ENCODE measurements at regions not wholly inside any gene's neighbourhood (a gene's known extent, or its start where the extent isn't known, plus 50 kb on each side); places are given as distances from the start of the nearest gene placed in this dataset.

DNA sequence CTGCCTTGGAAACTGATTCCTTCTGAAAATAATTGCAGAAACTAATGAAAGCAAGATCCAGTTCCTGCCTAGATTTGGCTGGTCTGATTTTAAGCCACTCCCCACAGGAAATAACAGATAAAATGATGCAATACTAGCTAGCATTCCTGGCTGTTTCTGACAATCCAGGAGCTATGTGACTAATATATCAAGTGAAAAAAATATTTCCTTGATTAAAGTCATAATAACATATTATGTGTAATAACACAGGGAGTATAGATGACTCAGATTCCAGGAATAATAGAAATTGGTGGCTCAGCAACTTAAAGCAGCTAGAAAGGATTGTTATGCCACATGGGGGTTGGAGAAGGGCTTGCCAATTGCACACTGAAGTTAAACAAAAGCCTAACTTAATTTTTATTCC, 182.7 kb upstream of the SALL4 start:
- TF ChIP-seq, protein P1, sequence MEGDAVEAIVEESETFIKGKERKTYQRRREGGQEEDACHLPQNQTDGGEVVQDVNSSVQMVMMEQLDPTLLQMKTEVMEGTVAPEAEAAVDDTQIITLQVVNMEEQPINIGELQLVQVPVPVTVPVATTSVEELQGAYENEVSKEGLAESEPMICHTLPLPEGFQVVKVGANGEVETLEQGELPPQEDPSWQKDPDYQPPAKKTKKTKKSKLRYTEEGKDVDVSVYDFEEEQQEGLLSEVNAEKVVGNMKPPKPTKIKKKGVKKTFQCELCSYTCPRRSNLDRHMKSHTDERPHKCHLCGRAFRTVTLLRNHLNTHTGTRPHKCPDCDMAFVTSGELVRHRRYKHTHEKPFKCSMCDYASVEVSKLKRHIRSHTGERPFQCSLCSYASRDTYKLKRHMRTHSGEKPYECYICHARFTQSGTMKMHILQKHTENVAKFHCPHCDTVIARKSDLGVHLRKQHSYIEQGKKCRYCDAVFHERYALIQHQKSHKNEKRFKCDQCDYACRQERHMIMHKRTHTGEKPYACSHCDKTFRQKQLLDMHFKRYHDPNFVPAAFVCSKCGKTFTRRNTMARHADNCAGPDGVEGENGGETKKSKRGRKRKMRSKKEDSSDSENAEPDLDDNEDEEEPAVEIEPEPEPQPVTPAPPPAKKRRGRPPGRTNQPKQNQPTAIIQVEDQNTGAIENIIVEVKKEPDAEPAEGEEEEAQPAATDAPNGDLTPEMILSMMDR (IDR thresholded peaks at IDR 0.05): no peak
- no peak for TF ChIP-seq POLR2A (IDR thresholded peaks at IDR 0.05)

Data from lower leg skin (tissue), 3 donors.